ENCODE measurements at regions not wholly inside any gene's neighbourhood (a gene's known extent, or its start where the extent isn't known, plus 50 kb on each side); places are given as distances from the start of the nearest gene placed in this dataset.

DNA sequence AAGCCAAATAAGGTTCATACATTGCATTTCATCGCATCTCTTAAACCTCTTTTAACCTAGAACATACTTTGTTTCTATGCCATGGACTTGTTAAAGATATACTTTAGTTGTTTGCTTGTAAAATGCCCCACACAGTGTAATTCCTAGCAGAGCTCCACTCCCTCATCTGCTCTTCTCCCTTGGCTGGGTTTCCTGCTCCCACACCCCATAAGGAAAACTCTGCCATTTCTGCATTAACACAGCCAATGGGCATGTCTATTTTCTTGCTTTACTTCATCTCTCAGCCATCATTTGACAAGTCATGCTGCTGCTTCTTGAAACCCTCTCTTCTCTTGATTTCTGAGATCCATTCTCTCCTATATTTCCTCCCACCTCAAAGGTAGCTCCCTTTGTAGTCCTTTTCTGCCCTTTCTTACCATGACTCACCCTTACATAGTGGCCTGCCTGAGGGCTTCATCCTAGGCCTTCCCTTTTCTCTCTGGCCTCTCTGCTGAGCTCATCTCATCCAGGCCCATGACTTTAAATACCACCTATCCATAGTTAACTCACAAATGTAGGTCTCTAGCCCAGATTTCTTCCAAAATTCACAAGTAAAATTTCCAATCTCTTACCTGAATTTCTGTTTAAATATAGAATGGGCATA, 471.4 kb downstream of the ADRA2A start:
- H4K91ac ChIP-seq (ENCODE audit: insufficient read depth, low read depth, low read length): no peak overlapping the region
- no peaks in the 10 kb centered on the region for H3K9me1 ChIP-seq (ENCODE audit: insufficient read depth, low read length)
- H3K4ac ChIP-seq (ENCODE audit: low read depth, low read length): no peak overlapping the region
- no peak overlapping the region for H3K4me2 ChIP-seq (ENCODE audit: low read depth, low read length)
- no peak overlapping the region for H3K14ac ChIP-seq (replicated peaks; ENCODE audit: low read depth, low read length)
- H3K4me1 ChIP-seq (ENCODE audit: control insufficient read depth, insufficient read depth, low read length): no peaks in the 10 kb centered on the region
- H3K9ac ChIP-seq (ENCODE audit: low read depth, low read length): no peak overlapping the region
- DNase-seq: no peak
- no peak overlapping the region for H2BK5ac ChIP-seq (ENCODE audit: low read depth, low read length, poor library complexity, severe bottlenecking)
- no peaks in the 10 kb centered on the region for H3K27me3 ChIP-seq (ENCODE audit: control insufficient read depth, insufficient read depth, low read length)
- H2AFZ ChIP-seq (replicated peaks; ENCODE audit: low read length, poor library complexity): no peak overlapping the region
- ATAC-seq (ENCODE audit: low read depth): no peak
- ChIA-PET CTCF (no interaction called here), POLR2A (ENCODE audit: unreplicated experiment) (no interaction called here)
- H2AK5ac ChIP-seq (ENCODE audit: low read depth, low read length): no peak overlapping the region
- H3K27ac ChIP-seq (ENCODE audit: insufficient read depth, low read length): no peak overlapping the region
- TF ChIP-seq FOS (IDR thresholded peaks at IDR 0.05; ENCODE audit: low read depth, low read length): no peak
- H3K56ac ChIP-seq (ENCODE audit: extremely low read depth, insufficient read depth, low read length): no peak overlapping the region
- H3K79me1 ChIP-seq (ENCODE audit: low read depth in 1 of 2, low read length in 2 of 2): no peaks in the 10 kb centered on the region
- WGBS, 2 experiments (ENCODE audit: extremely low coverage in 2 of 2, insufficient read length in 1 of 2): no CpG with 5 or more reads among the region's 1 CpG
- H2BK120ac ChIP-seq (ENCODE audit: low read depth, low read length): no peak overlapping the region
- in situ Hi-C loops (cut with MboI; ENCODE audit: low sequenced_read_pairs): no loop called here
- no peak overlapping the region for H4K8ac ChIP-seq (ENCODE audit: low read depth in 2 of 2, low read length in 2 of 2)
- H4K20me1 ChIP-seq (ENCODE audit: insufficient read depth, low read length): no peaks in the 10 kb centered on the region
- no peak overlapping the region for H3K18ac ChIP-seq (ENCODE audit: low read depth, low read length)
- intact Hi-C loops (cut with micrococcal nuclease): no loop called here
- no peak overlapping the region for H4K5ac ChIP-seq (ENCODE audit: low read depth, low read length)
- BruUV-seq (replicated peaks): no TSS peak
- H3K36me3 ChIP-seq (ENCODE audit: control insufficient read depth, insufficient read depth, low read length): no peaks in the 10 kb centered on the region
- no peak overlapping the region for H2AK9ac ChIP-seq (replicated peaks; ENCODE audit: low read depth, low read length, poor library complexity)
- dilution Hi-C loops (cut with HindIII; ENCODE audit: low sequenced_read_pairs, unreplicated experiment): no loop called here
- H3K4me3 ChIP-seq (ENCODE audit: insufficient read depth, low read depth, low read length): no peak overlapping the region
- no peak overlapping the region for H2BK20ac ChIP-seq (ENCODE audit: low read depth, low read length)
- H3K23ac ChIP-seq (ENCODE audit: low read depth, low read length): no peak overlapping the region
- H2BK15ac ChIP-seq (ENCODE audit: low read depth, low read length): no peak overlapping the region
- peaks cover 7% of the 10 kb centered on the region for H3K9me3 ChIP-seq (ENCODE audit: control insufficient read depth, insufficient read depth, low read length)
